Erythroblast (primary cell): ENCODE measurements at regions not wholly inside any gene's neighbourhood (a gene's known extent, or its start where the extent isn't known, plus 50 kb on each side); places are given as distances from the start of the nearest gene placed in this dataset.

ENCODE experiments used
- DNase-seq, 2 experiments: peaks; one replicate each; lab custom pipeline; 2025; lab: John Stamatoyannopoulos, UW
- GATA1 ChIP-seq: IDR thresholded peaks from 2 replicates; pipeline ENCODE4 v1.6.1; 2011; ENCODE audit warnings: low read depth, mild to moderate bottlenecking, control low read depth, low read length, moderate library complexity
- POLR2A ChIP-seq: IDR thresholded peaks from 2 replicates; pipeline ENCODE4 v1.6.1; 2011; ENCODE audit warnings: mild to moderate bottlenecking, low read length

DNA sequence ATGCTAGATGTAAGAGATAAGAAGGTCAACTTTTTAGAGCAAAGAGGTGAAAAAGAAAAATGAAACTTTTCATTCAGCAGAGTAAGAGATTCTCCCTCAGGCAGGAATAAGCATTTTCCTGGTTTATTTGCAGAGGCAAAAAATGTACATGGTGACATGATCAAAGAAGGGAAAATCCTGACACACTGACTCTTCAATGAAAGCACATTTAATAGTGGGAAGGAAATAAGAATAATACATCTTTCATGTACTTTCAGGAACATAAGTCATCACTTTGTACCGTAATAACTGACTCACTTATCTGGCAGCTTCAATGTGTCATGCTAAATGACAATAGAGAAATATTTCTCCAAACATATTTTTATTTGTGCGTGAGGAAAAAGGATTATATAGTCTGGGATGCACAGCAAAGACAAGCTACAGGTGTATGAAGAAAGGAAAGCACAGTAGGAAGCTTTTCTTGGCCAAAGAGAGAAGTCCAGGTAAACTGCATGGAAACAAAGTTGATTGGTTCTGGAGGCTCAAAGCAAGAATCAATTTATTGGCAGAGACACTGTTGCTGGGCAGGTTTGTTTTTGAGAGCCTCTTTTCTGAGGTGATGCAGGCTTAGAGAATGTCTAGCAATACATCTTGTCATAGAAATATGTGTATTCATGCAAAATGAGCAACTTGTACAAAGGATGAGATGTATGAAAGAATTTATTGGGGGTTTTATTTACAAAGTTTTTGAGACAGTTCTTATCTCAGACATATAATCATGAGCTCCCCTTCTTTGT lies 1409.0 kb downstream of the PLA2G4A start:
- TF ChIP-seq GATA1 (no peak), POLR2A (no peak)
- no peak for DNase-seq

DNA sequence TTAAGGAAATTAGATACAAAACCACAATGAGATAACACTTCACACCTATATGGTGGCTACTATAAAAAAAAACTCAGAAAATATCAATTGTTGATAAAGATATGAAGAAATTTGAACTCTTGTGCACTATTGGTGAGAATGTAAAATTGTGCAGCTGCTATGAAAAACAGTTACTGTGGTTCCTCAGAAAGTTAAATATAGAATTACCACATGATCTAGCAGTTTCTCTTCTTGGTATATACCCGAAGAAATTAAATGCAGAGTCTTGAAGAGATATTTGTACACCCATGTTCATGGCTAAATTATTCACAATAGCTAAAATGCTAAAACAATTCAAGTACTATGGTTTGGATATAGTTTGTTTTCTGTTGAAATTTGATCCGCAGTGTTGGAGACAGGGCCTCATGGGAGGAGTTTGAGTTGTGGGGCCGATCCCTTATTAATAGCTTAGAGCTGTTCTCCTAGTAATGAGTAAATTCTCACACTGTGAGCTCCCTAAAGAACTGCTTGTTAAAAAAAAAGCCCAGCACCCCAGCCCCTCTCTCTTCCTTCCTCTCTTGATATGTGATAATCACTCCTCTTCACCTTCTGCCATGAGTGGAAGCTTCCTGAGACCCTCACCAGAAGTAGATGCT lies 1412.1 kb downstream of the PLA2G4A start:
- DNase-seq = no peak
- no peak for TF ChIP-seq POLR2A
- TF ChIP-seq GATA1 = no peak

DNA sequence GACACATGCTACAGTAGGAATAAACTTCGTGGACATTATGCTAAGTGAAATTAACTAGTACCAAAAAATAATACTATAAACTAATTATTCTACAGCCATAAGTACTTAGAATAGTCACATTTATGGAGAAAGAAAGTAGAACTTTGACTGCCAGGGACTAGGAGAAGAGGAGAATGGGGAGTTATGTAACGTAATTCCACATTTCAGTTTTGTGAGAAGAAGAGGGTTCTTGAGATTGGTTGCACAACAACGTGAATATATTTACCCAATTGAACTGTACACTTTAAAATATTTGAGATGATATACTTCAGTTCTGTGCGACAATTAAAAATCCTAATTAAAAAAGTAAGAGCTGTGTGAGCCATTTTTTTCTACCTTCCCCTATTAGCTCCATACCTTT lies 1412.9 kb downstream of the PLA2G4A start:
- TF ChIP-seq GATA1 (no peak), POLR2A (no peak)
- DNase-seq = no peak

DNA sequence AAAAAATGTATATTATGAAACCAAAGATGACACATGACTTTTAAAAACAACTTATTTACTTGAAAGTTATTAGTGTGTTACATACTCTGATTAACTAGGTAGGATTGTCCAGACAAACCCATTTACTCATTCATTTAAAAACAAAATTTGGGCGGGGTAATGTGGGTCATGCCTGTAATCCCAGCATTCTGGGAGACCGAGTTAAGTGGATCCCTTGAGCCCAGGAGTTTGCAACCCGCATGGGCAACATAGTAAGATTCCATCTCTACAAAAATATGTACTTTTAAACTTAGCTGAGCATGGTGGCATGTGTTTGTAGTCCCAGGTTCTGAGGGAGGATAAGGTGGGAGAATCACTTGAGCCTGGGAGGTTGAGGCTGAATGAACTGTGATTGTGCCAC lies 1414.7 kb downstream of the PLA2G4A start:
- DNase-seq = no peak
- no peak for TF ChIP-seq GATA1
- TF ChIP-seq POLR2A = no peak

DNA sequence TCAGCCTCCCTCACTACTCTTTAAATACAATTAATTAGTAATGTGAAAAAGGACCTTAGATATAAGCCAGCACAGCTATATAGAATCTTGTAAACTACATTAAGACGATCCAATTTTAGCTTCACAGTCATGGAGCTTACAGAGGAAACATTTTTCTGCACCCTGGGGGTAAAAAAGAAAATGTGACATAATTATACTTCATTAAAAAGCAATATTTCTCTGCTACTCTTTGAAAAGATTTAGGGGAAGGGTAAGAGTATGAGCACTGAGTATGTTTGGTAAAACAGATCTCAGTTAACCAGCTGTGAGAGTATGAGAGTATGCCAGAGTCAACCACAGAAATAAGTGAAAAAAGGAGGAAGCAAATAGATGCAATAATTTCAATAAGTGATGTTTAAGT lies 1415.9 kb downstream of the PLA2G4A start:
- DNase-seq = no peak
- no peak for TF ChIP-seq POLR2A
- TF ChIP-seq GATA1 = no peak

DNA sequence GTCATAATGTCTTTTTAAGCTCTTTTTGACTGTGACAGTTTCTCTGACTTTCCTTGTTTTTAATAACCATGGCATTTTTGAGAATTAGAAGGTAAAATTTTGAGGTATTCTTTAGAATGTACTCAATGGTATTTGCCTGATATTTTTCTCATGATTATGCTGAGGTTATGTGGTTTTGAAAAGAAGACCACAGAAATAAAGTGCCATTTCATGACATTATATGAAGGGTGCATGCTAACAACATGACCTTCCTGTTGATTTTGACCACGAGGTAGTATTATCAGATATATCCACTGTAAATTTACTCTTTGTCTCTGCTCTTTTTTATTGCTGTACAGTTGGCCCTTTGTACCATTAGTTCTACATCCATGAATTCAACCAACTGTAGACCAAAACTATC lies 1418.5 kb downstream of the PLA2G4A start:
- TF ChIP-seq POLR2A (no peak), GATA1 (no peak)

DNA sequence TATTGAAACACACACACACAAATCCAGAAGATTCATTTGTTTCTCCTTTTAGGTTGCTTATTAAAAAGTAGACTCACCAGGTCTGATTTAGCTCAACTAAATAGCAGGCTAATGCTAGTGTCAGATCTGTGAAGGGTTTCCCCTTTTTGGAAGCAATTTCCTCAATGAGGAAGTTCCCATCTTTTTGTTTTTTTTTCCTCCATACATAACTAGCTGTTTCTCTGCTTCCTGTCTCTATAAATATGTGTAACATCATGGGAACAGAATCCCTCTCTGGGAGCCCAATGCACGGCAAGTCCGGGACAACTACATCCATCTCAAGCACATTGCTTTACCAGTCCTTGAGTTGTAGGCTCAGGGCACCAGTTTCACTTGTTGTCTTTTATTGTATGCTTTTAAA lies 1421.1 kb downstream of the PLA2G4A start:
- DNase-seq = no peak
- TF ChIP-seq GATA1 (no peak), POLR2A (no peak)

More for the DNA sequence above, 1418.5 kb downstream of the PLA2G4A start:
- DNase-seq = no peak

DNA sequence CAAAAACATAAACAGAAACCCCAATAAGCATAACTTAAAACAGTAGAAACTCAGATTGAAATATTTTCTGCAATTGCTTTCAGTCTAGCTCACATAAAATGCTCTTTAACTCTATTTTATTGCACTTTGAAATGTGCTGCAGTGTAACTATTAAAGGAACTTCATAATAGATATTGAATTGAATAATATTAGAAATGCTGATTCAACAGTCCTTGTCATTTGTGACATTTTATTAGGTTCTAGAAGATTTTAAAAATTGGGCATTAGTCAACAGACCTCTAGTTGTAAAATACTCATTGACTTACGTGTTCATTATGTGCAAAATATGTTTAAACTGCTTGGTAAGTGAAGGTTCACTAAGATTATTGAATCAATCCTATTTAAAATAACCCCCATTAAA lies 1422.3 kb downstream of the PLA2G4A start:
- no peak for DNase-seq

DNA sequence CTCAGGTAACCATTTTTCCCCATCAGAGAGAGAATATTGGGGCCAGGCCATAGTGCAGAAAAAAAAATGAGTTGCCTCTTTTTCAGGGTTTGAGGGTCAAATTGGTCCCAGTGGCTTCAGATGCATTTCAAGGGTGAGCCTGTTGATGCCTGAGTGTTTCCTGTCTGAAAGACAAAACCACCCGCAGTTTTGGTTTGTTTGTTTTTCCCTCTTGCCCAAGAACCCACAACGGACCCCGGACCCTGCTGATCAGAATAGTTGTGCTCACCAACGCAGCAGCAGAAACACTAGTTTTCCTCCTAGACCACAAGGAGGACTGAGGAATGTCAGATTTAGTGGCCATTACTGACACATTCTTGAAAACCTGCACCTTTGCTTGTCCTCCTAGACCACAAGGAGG lies 1433.1 kb downstream of the PLA2G4A start:
- no peak for DNase-seq
- TF ChIP-seq POLR2A (no peak), GATA1 (no peak)

More for the DNA sequence above, 1422.3 kb downstream of the PLA2G4A start:
- no peak for TF ChIP-seq GATA1
- no peak for TF ChIP-seq POLR2A

DNA sequence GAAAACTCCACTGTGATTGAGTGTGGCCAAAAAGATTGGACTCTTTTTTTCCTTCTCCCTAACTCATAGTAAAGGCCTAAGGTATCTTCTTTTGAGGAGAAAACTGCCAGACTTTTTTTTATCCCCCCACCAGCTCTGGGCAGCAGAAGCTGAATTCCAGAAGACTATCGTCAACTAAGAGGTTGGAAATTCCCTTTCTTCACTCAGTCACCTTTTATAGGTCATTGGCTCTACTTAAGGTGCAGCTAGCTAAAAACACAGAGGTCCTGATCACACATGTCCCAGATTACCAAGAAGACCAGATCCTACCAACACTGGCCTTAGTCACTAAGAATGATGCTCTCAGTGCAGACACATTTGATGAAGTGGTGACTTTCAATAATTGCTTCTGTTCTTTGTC lies 1441.2 kb downstream of the PLA2G4A start:
- TF ChIP-seq GATA1 (no peak), POLR2A (no peak)
- DNase-seq = no peak

DNA sequence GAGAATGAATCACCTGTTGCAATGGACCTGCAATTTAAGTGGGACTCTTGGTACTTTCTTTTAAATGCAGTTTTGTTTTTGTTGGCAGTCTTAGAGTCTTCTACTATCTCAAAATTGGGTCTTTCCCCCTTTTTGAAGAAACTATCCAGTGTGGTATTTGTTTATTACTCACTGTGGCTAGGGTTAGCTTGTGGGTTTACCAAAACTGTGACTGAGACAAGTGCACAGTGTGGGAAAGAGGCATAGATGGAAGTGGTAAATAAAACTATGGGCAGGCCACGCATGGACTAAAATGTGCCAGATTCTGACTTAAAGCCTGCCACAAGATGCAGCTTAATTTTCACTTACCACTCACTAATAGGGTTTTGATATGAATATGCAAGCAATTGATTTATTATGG lies 1441.7 kb downstream of the PLA2G4A start:
- TF ChIP-seq GATA1 (no peak), POLR2A (no peak)

DNA sequence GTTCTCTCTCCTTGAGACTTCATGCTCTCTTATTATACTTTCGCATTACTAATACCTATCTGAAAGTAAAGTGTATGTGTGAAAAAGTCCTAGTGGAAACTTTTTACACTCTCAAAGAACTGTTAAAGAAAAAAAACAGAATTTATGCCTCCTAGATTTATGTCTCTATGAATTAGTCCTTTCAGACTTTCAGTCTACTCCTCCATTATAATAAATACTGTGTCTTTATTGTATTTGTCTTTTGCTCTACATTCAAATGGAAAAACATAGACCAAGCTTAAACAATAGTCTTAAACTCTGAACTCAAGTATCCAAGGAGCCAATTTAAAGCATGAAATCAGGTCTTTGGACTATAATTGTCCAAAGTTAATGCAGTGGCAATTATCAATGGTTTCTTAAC lies 1449.0 kb downstream of the PLA2G4A start:
- no peak for DNase-seq
- TF ChIP-seq GATA1 (no peak), POLR2A (no peak)

More for the DNA sequence above, 1441.7 kb downstream of the PLA2G4A start:
- DNase-seq = no peak

DNA sequence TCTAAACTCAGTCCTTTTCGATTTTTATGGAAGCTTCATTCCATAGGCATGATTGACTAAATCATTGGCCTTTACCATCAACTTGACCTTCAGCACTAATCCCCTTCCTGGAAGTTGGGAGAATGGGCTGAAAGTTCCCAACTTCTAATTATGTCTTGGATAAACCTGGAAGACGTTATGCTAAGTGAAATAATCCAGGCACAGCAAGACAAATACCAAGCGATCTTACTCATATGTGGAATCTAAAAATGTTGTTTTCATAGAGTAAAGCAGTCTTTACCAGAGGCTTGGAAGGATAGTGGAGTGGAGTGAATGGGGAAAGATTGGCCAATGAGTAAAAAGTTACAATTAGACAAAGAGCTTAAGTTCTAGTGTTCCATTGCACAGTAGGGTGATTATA lies 1453.2 kb downstream of the PLA2G4A start:
- no peak for DNase-seq
- no peak for TF ChIP-seq POLR2A
- no peak for TF ChIP-seq GATA1

DNA sequence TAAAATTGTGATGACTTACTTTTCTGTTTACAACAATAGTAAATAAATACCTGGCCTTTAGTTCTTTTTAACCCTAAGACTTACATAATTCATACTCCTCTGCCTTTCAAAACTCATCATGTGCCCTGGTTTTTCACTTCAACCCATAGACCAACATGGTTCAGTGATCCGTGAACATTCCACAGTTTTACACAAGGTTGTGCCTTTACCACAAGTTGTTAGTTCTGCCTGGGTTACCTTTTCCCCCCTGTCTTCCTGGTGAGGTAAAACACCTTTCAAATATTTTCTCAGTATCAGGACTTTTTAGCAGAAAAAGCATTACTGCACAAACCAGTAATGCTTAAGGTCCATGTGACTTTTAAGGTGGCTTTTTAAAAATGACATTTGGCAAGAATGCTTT lies 1466.4 kb downstream of the PLA2G4A start:
- no peak for DNase-seq
- no peak for TF ChIP-seq POLR2A
- TF ChIP-seq GATA1 = no peak
